Hematopoietic multipotent progenitor cell treated with erythropoietin and hydrocortisone succinate and interleukin-3 and kit ligand, for 8 days (in vitro differentiated cells): ENCODE measurements at regions not wholly inside any gene's neighbourhood (a gene's known extent, or its start where the extent isn't known, plus 50 kb on each side); places are given as distances from the start of the nearest gene placed in this dataset.
"Not testable (repeated sequence)": the region's sequence is repeated elsewhere in the genome, so short reads cannot be mapped to it uniquely, and the experiment has no call there.

Source experiments
- DNase-seq: peaks from one replicate; pipeline ENCODE4 v3.0.0-alpha.2; 2015

- not testable (repeated sequence) for DNase-seq
These were observed 445.1 kb upstream of the CFAP20DC start for GRCh38 chr3:59494969-59495368.

- DNase-seq: no peak
These were observed 436.7 kb upstream of the CFAP20DC start for GRCh38 chr3:59486520-59486919.

GRCh38 chr3:59483191-59483590 is 433.4 kb upstream of the CFAP20DC start:
- DNase-seq: no peak

GRCh38 chr3:59482684-59483083 is 432.9 kb upstream of the CFAP20DC start:
- DNase-seq: no peak

GRCh38 chr3:59481776-59482400 is 432.1 kb upstream of the CFAP20DC start:
- DNase-seq: no peak

GRCh38 chr3:59480486-59480995 is 430.7 kb upstream of the CFAP20DC start:
- no peak for DNase-seq

- DNase-seq: no peak
These were observed 423.8 kb upstream of the CFAP20DC start for GRCh38 chr3:59473636-59474035.

GRCh38 chr3:59472541-59472940 is 422.7 kb upstream of the CFAP20DC start:
- DNase-seq: no peak

GRCh38 chr3:59469948-59470723 is 420.3 kb upstream of the CFAP20DC start:
- DNase-seq: no peak

- no peak for DNase-seq
These were observed 417.7 kb upstream of the CFAP20DC start for GRCh38 chr3:59467476-59467875.

- no peak for DNase-seq
These were observed 414.4 kb upstream of the CFAP20DC start for GRCh38 chr3:59464187-59464586.

- no peak for DNase-seq
These were observed 413.4 kb upstream of the CFAP20DC start for GRCh38 chr3:59463253-59463652.

- DNase-seq: no peak
These were observed 410.2 kb upstream of the CFAP20DC start for GRCh38 chr3:59460068-59460467.

GRCh38 chr3:59456852-59457485 is 407.1 kb upstream of the CFAP20DC start:
- no peak for DNase-seq

GRCh38 chr3:59451800-59452746 is 402.2 kb upstream of the CFAP20DC start:
- no peak for DNase-seq

- no peak for DNase-seq
These were observed 401.3 kb upstream of the CFAP20DC start for GRCh38 chr3:59450946-59451763.

- DNase-seq: no peak
These were observed 400.6 kb upstream of the CFAP20DC start for GRCh38 chr3:59450437-59450836.

- DNase-seq: no peak
These were observed 397.1 kb upstream of the CFAP20DC start for GRCh38 chr3:59446775-59447465.

GRCh38 chr3:59444676-59445075 is 394.9 kb upstream of the CFAP20DC start:
- DNase-seq: no peak

GRCh38 chr3:59444294-59444671 is 394.5 kb upstream of the CFAP20DC start:
- DNase-seq: no peak

GRCh38 chr3:59443618-59444293 is 393.9 kb upstream of the CFAP20DC start:
- DNase-seq: no peak
